ENCODE measurements at regions not wholly inside any gene's neighbourhood (a gene's known extent, or its start where the extent isn't known, plus 50 kb on each side); places are given as distances from the start of the nearest gene placed in this dataset.

- DNase-seq = no peak
Observed at GRCh38 chr6:115396112-115396906, 664.4 kb downstream of the FRK start.

GRCh38 chr6:115393821-115394220, 666.9 kb downstream of the FRK start:
- DNase-seq = no peak

DNA sequence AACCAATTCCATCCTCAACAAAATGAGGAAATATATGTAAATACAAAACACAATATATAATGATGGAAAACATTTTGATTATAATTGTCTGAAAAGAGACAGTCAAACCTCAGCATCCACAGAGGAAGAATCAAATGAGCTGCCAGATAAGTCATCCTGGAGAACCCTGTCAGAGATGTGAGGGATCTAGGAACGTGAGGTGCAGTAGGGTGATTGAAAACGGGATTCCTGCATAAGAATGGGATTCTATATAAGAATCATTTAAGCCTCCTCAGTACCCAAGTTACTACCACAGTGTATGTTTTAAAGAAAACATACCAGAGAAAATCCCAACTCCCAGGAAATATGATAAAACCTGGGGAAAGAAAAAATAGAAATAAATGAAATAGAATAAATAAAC, 690.5 kb downstream of the FRK start:
- no peak for DNase-seq

DNA sequence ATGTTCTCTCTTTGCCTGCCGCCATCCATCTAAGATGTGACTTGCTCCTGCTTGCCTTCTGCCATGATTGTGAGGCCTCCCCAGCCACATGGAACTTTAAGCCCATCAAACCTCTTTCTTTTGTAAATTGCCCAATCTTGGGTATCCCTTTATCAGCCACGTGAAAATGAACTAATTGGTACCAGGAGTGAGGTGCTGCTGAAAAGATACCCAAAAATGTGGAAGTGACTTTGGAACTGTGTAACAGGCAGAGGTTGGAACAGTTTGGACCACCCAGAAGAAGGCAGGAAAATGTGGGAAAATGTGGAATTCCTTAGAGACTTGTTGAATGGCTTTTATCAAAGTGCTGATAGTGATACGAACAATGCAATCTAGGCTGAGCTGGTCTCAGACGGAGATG, 694.9 kb downstream of the FRK start:
- no peak for DNase-seq

DNA sequence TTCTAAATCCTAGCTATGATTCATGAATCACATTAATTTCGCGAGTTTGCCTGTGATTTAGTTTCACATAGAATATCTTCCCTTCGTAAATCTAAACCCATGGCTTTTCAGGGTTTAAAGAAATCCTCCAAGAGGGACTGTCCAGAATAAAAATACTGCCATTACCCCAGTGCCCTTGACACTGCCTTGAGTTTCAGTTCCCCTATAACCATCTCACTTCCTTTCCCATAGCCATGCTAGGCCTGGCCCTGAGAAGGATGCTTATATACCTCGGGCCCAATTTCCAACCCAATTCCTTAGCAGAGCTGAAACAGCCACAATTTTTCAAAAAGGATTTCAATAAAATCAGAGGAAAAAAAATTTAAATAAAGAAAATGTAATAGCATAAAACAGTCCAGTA, 697.3 kb downstream of the FRK start:
- DNase-seq = no peak

- DNase-seq = no peak
Observed at GRCh38 chr6:115362234-115362633, 698.5 kb downstream of the FRK start.

GRCh38 chr6:115360602-115361325, 699.9 kb downstream of the FRK start:
- peak; percentile 74 to 79 for DNase-seq

GRCh38 chr6:115358616-115359015, 702.1 kb downstream of the FRK start:
- DNase-seq = no peak

DNA sequence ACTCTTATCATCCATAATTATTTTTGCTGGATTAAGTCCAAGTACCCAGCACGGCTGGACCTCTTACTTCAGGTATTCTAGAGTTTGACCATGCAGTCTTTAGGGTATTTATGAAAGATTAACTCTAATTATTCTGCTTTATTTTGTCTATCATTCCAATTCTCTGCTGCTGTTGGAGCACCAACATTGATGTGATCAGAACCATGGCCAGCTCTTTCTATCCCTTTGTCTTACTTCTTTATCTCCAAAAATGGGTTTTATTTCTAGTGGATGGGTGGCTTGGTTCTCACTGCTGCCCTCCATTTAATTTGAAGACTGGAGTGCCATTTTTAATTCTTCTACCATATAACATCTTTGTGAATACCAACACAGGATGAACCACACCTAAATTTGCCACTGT, 704.3 kb downstream of the FRK start:
- DNase-seq = no peak

GRCh38 chr6:115323001-115323400, 737.7 kb downstream of the FRK start:
- no peak for DNase-seq

DNA sequence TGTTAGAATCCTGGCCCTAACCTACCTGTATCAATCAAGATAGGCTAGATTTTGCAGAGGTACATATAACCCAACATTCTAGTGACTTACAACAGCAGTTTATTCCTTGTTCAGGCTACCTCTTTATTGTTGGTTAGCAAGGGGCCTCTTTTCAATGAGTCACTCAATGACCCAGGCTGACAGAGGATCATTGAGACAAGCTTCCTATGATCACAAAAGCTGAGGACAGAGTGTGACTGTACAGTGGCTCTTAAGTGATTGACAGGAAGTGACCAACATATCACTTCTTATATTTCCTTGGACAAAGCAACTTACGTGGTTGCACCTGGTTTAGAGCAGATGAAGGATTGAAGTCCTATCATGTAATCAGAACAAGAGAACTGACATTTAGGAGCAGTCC, 740.9 kb downstream of the FRK start:
- DNase-seq = no peak

DNA sequence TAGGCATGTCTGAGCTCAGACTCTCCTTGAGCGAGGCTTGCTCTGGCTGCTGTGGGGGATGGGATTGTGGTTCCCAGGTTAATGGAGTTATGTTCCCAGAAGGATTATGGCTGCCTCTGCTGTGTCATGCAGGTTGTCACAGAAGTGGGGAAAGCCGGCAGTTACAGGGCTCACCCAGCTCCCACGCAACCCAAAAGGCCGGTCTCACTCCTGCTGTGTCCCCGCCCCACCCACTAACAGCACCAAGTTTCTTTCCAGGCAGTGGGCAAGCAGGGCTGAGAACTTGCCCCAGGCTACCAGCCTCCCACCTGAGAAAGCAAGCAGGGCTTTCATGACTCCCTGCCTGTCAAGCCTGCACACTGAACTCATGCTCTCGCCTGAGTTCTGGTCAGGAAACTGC, 750.5 kb downstream of the FRK start:
- DNase-seq = no peak

DNA sequence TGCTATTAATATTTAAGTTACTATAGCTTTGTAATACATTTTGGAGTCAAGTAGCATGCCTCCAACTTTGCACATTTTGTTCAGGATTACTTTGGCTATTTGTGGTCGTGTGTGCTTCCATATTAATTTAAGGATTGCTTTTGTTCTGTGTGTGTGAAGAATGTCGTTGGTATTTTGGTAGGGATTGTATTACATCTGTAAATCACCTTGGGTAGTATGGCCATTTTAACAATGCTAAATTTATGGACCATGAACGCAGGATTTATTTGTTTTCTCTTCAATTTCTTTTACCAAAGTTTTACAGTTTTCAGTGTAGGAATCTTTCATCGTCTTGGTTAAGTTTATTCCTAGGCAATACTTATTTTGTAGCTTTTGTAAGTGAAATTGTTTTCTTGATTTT, 758.0 kb downstream of the FRK start:
- no peak for DNase-seq

DNA sequence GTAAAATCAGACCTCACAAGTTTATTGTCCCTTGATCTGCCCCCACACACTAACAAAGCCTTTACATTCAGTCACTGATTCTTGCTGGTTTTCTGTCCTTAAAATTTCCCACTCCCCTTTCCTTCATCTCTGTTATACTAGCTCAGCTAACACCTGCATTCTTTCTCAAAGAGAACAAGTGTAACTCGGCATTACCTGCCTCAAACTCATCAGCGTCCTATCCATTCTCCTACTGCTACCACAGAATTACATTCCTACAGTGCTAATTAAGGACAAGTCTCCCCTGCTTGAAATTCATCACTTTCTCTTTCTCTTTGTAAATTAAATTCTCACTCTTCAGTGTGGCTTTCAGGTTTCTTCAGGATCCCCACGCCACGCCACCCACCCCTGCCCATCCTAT, 773.2 kb downstream of the FRK start:
- no peak for DNase-seq

- DNase-seq = no peak
Observed at GRCh38 chr6:115276881-115277565, 783.7 kb downstream of the FRK start.

- DNase-seq = no peak
Observed at GRCh38 chr6:115272311-115272710, 788.4 kb downstream of the FRK start.

GRCh38 chr6:115271434-115271833, 789.3 kb downstream of the FRK start:
- DNase-seq = no peak

GRCh38 chr6:115270953-115271352, 789.7 kb downstream of the FRK start:
- peak in 1 of 2 experiments; percentile 29 for DNase-seq

GRCh38 chr6:115241373-115241772, 819.3 kb downstream of the FRK start:
- DNase-seq = no peak

- no peak for DNase-seq
Observed at GRCh38 chr6:115221198-115221597, 839.5 kb downstream of the FRK start.

- DNase-seq = no peak
Observed at GRCh38 chr6:115220551-115221159, 840.0 kb downstream of the FRK start.

DNA sequence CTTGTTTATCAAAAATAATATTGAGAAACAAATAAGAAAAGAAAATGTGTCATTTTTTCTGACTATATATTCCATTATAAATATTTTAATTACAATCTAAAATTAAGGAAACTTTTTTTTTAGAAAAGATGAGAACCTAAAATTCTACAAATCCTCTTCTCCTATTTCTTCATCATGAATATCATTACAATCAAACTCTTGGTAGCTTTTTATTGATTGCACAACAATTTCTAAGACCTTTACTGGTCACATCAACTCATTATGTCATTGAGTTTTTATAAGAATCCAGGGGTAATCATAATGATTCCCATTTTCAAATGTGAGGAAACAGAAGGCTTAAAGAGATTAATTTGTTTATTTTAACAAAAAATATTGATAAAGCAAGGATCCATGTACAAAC, 841.0 kb downstream of the FRK start:
- DNase-seq = no peak

DNA sequence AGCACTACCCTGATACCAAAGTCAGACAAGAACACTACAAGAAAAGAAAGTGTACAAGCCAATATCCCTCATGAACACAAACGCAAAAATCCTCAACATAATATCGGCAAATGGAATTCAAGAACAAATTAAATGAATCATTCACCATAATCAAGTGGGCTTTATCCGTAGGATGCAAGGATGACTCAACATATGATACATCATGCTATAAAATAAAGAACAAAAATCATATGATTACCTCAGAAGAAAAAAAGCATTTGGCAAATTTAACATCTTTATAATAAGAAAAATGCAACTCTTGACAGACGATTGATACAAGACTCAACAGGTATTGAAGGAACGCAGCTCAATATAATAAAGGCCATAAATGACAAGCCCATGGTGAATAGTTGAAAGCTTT, 843.9 kb downstream of the FRK start:
- DNase-seq = no peak

GRCh38 chr6:115214283-115214682, 846.4 kb downstream of the FRK start:
- no peak for DNase-seq

All from SHP77 (cell line).